Breast epithelium (tissue), 4 donors: ENCODE measurements at regions not wholly inside any gene's neighbourhood (a gene's known extent, or its start where the extent isn't known, plus 50 kb on each side); places are given as distances from the start of the nearest gene placed in this dataset.

ENCODE experiments used
- DNase-seq, 2 donors: peaks; one replicate each; pipeline ENCODE4 v3.0.0-alpha.2; 2019; ENCODE audit warnings: low spot score in 2 of 2
- H3K27ac ChIP-seq, 2 donors: fragments of 200-600 bp; sonication (generic) in 1 of 2; one replicate each; pipeline ENCODE4 v1.5.1; 2016 to 2019; ENCODE audit warnings: mild to moderate bottlenecking in 1 of 2
- H3K27me3 ChIP-seq, 2 donors: fragments of 200-600 bp; sonication (generic) in 1 of 2; one replicate each; pipeline versions ENCODE4 v1.5.1 to v1.6.0; 2017 to 2019; ENCODE audit warnings: control low read depth in 1 of 2, mild to moderate bottlenecking in 1 of 2
- H3K36me3 ChIP-seq: fragments of 200-600 bp; one replicate; pipeline ENCODE4 v1.5.1; 2019
- H3K4me1 ChIP-seq, 2 donors: fragments of 200-600 bp; sonication (generic); one replicate each; pipeline ENCODE4 v1.5.1; 2016 to 2019; ENCODE audit warnings: control low read depth in 1 of 2
- H3K4me3 ChIP-seq, 3 donors: fragments of 200-600 bp; sonication (generic); 1 replicate in 2 of 3; 2 replicates in 1 of 3; pipeline ENCODE4 v1.5.1; 2016 to 2019; ENCODE audit warnings: mild to moderate bottlenecking in 3 of 3, moderate library complexity in 2 of 3
- H3K9me3 ChIP-seq, 2 donors: fragments of 200-600 bp; sonication (generic) in 1 of 2; one replicate each; pipeline ENCODE4 v1.5.1; 2016 to 2019; ENCODE audit warnings: control low read depth in 1 of 2
- POLR2A ChIP-seq: fragments of 450-650 bp; IDR thresholded peaks from one replicate; pipeline ENCODE4 v1.6.1; 2016; ENCODE audit warnings: antibody characterized with exemption, mild to moderate bottlenecking, moderate library complexity
- POLR2AphosphoS5 ChIP-seq, 3 donors: sonication (generic); formaldehyde crosslinking; IDR thresholded peaks; one replicate each; pipeline ENCODE4 v1.6.1; 2017; ENCODE audit warnings: antibody characterized with exemption in 3 of 3
- intact Hi-C: fragments of 100-400 bp; cut with DNase I; formaldehyde crosslinking; loops from one replicate; pipeline ENCODE4 v1.15.1; 2023; ENCODE audit warnings: low total_unique reads
- TF ChIP-seq, protein P1 (sequence below), 3 donors: fragments of 450-650 bp; IDR thresholded peaks; one replicate each; pipeline ENCODE4 v1.5.1; 2016 to 2017; ENCODE audit warnings: antibody characterized with exemption in 3 of 3, mild to moderate bottlenecking in 3 of 3, moderate library complexity in 3 of 3

DNA sequence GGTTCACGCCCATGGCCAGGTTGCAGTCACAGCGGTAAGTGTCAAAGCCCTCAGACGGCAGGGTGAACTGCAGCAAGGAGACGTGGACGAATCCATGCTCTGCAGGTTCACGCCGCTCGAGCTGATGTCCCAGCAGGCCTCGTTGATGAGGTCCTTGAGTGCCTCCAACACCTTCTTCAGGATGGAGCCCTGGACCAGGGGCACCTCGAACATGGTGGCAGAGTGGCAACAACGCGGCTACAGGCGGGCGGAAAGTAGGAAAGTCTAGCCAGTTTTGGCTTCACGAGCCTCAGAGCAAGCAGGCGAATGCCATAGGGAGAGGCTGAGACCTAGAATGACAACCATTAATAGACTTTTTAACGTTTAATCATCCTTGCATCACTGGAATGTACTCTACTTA is 485.9 kb downstream of the ZNF674 start:
- Histone ChIP-seq H3K36me3 (no peaks in the 10 kb centered on the region), H3K9me3 (peaks cover 10 to 26% of the 10 kb centered on the region in 2 donors), H3K27ac (no peak overlapping the region), H3K4me1 (no peaks in the 10 kb centered on the region), H3K4me3 (no peak overlapping the region), H3K27me3 (peaks cover 0 to 6% of the 10 kb centered on the region in 2 donors)
- intact Hi-C loops, result no loop called here
- no peak for DNase-seq
- TF ChIP-seq, protein P1, sequence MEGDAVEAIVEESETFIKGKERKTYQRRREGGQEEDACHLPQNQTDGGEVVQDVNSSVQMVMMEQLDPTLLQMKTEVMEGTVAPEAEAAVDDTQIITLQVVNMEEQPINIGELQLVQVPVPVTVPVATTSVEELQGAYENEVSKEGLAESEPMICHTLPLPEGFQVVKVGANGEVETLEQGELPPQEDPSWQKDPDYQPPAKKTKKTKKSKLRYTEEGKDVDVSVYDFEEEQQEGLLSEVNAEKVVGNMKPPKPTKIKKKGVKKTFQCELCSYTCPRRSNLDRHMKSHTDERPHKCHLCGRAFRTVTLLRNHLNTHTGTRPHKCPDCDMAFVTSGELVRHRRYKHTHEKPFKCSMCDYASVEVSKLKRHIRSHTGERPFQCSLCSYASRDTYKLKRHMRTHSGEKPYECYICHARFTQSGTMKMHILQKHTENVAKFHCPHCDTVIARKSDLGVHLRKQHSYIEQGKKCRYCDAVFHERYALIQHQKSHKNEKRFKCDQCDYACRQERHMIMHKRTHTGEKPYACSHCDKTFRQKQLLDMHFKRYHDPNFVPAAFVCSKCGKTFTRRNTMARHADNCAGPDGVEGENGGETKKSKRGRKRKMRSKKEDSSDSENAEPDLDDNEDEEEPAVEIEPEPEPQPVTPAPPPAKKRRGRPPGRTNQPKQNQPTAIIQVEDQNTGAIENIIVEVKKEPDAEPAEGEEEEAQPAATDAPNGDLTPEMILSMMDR (IDR thresholded peaks at IDR 0.05), result no peak
- no peak for TF ChIP-seq POLR2A

DNA sequence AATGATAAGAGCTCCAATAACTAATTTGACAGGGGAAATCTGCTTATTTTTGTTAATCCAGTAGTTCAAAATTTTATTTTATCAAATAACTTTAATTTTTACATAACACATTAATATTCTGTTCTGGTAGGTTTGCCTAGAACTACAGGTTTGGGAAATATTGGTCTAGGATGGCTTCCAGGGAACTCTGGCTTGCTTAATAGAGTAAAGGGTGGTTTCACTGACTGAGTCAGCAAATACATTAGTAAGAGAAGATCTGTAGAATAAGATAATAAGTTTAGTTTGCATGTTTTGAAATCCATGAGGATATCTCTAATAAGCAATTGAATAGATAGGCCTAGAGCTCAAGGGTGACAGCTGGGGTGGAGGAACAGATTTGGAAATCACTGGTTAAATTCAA is 500.7 kb downstream of the ZNF674 start:
- intact Hi-C loops, result no loop called here
- no peak for TF ChIP-seq POLR2A
- no peak for TF ChIP-seq POLR2AphosphoS5 (IDR thresholded peaks at IDR 0.05)
- TF ChIP-seq, protein P1 (IDR thresholded peaks at IDR 0.05), result no peak
- H3K27me3 ChIP-seq, result no peaks in the 10 kb centered on the region
- no peak overlapping the region for H3K27ac ChIP-seq
- no peaks in the 10 kb centered on the region for H3K4me1 ChIP-seq
- no peaks in the 10 kb centered on the region for H3K36me3 ChIP-seq
- DNase-seq, result no peak
- no peak overlapping the region for H3K4me3 ChIP-seq
- peaks cover 6 to 19% of the 10 kb centered on the region in 2 donors for H3K9me3 ChIP-seq

DNA sequence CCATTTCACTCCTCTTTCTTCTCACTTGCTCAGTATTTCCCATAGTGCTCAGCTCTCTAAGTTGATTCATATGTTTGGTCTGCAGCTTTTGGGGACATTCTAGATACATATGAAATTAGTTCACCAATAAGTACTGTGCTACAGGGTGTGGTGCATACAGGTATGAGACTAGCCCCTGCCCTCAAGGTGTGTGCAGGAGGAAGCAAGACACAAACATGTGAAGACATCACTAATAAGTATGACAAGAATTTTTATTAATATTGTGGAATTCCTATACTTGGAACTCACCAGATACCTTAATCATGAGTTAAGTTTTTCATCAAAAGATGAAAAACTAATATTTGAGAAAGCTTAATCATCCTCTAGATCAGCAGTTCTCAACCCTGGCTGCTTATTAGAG is 505.2 kb downstream of the ZNF674 start:
- Histone ChIP-seq H3K27me3 (no peaks in the 10 kb centered on the region), H3K4me1 (no peaks in the 10 kb centered on the region), H3K36me3 (no peaks in the 10 kb centered on the region), H3K9me3 (peaks cover 6 to 19% of the 10 kb centered on the region in 2 donors), H3K27ac (no peak overlapping the region), H3K4me3 (no peak overlapping the region)
- intact Hi-C loops, result no loop called here
- DNase-seq, result no peak
- TF ChIP-seq, protein P1 (IDR thresholded peaks at IDR 0.05), result no peak
- TF ChIP-seq POLR2A (no peak), POLR2AphosphoS5 (IDR thresholded peaks at IDR 0.05) (no peak)

DNA sequence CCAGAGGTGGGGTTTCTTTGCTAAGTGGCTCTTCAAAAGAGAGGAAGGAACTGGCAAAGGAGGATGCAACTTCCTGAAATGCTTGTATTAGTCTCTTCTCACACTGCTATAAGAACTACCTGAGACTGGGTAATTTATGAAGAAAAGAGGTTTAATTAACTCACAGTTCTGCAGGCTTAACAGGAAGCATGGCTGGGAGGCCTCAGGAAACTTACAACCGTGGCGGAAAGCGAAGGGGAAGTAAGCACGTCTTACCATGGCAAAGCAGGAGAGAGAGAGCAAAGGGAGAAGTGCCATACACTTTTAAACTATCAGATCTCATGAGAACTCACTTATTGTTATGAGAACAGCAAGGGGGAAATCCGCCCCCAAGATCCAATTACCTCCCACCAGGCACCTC is 505.7 kb downstream of the ZNF674 start:
- no peak for TF ChIP-seq POLR2A
- DNase-seq, result no peak
- Histone ChIP-seq H3K36me3 (no peaks in the 10 kb centered on the region), H3K4me1 (no peaks in the 10 kb centered on the region), H3K27me3 (no peaks in the 10 kb centered on the region), H3K4me3 (no peak overlapping the region), H3K27ac (no peak overlapping the region), H3K9me3 (peaks cover 6 to 19% of the 10 kb centered on the region in 2 donors)
- intact Hi-C loops, result no loop called here

DNA sequence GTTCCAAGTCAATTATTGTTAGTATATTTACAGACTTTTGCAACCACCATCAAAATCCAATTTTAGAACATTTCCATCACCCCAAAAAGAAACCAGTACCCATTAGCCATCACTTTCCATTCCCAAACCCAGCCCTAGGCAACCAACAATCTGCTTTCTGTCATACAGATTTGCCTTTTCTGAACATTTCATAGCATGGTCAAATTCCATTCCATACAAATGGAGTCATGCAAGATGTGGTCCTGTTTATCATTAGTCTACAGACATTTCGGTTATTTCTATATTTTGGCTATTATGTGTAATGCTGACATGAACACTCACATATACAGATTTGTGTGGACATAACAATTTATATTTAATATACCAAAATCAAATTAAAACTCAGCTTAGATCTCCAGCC is 508.7 kb downstream of the ZNF674 start:
- Histone ChIP-seq H3K9me3 (peaks cover 6 to 14% of the 10 kb centered on the region in 2 donors), H3K4me3 (no peak overlapping the region), H3K4me1 (no peaks in the 10 kb centered on the region), H3K27me3 (peaks cover 0 to 3% of the 10 kb centered on the region in 2 donors), H3K36me3 (no peaks in the 10 kb centered on the region), H3K27ac (no peak overlapping the region)
- TF ChIP-seq POLR2AphosphoS5 (IDR thresholded peaks at IDR 0.05) (no peak), POLR2A (no peak)
- TF ChIP-seq, protein P1 (IDR thresholded peaks at IDR 0.05), result no peak
- intact Hi-C loops, result no loop called here
- DNase-seq, result no peak

DNA sequence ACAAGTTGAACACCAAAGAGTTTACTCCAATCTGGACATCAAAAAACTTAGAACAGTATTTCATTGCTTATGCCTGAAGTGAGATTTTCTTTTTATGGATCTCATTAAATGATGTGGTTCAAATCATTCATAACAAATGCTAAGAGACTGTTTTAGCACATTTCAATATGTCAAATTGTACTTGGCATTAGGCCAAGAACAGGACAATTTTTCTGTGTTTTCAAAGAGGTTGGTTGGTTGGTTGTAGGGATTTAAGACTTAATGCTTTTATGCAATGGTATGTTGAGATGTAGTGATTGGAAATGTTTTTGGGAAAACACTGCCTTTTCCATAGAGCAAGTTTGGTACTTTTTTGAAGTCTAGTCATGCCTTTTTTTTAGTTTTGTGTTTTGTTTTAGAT is 510.4 kb downstream of the ZNF674 start:
- H3K4me3 ChIP-seq, result no peak overlapping the region
- peaks cover 0 to 3% of the 10 kb centered on the region in 2 donors for H3K27me3 ChIP-seq
- TF ChIP-seq, protein P1 (IDR thresholded peaks at IDR 0.05), result no peak
- no peak for TF ChIP-seq POLR2A
- no peak for TF ChIP-seq POLR2AphosphoS5 (IDR thresholded peaks at IDR 0.05)
- no peaks in the 10 kb centered on the region for H3K4me1 ChIP-seq
- H3K36me3 ChIP-seq, result no peaks in the 10 kb centered on the region
- intact Hi-C loops, result no loop called here
- H3K27ac ChIP-seq, result no peak overlapping the region
- H3K9me3 ChIP-seq, result no peaks in the 10 kb centered on the region
- DNase-seq, result no peak
